ENCODE measurements at regions not wholly inside any gene's neighbourhood (a gene's known extent, or its start where the extent isn't known, plus 50 kb on each side); places are given as distances from the start of the nearest gene placed in this dataset.
"Not testable (repeated sequence)": the region's sequence is repeated elsewhere in the genome, so short reads cannot be mapped to it uniquely, and the experiment has no call there.

- Histone ChIP-seq H3K27me3 (no peaks in the 10 kb centered on the region), H3K27ac (no peak overlapping the region), H3K36me3 (no peaks in the 10 kb centered on the region), H3K4me1 (no peaks in the 10 kb centered on the region), H3K4me3 (no peak overlapping the region), H3K9me3 (no peaks in the 10 kb centered on the region)
- DNase-seq (ENCODE audit: low spot score in 2 of 2): no peak
- TF ChIP-seq POLR2AphosphoS5 (IDR thresholded peaks at IDR 0.05) (no peak), CTCF (IDR thresholded peaks at IDR 0.05) (no peak), POLR2A (IDR thresholded peaks at IDR 0.05) (no peak), EP300 (IDR thresholded peaks at IDR 0.05) (no peak)
- 94% methylated on average over 2 of the region's 2 CpGs for WGBS
Observed at GRCh38 chr5:90223756-90224155, 185.8 kb downstream of the CETN3 start.

GRCh38 chr5:90221951-90222350 lies 187.6 kb downstream of the CETN3 start:
- H3K36me3 ChIP-seq: no peaks in the 10 kb centered on the region
- 75% methylated on average over 2 of the region's 2 CpGs for WGBS
- no peaks in the 10 kb centered on the region for H3K9me3 ChIP-seq
- H3K27me3 ChIP-seq: no peaks in the 10 kb centered on the region
- H3K27ac ChIP-seq: no peak overlapping the region
- H3K4me1 ChIP-seq: no peaks in the 10 kb centered on the region
- DNase-seq (ENCODE audit: low spot score in 2 of 2): no peak
- no peak overlapping the region for H3K4me3 ChIP-seq
- TF ChIP-seq POLR2A (IDR thresholded peaks at IDR 0.05) (no peak), EP300 (IDR thresholded peaks at IDR 0.05) (no peak), POLR2AphosphoS5 (IDR thresholded peaks at IDR 0.05) (no peak), CTCF (IDR thresholded peaks at IDR 0.05) (no peak)

- Histone ChIP-seq H3K9me3 (no peaks in the 10 kb centered on the region), H3K36me3 (no peaks in the 10 kb centered on the region), H3K27ac (no peak overlapping the region), H3K4me1 (no peaks in the 10 kb centered on the region), H3K27me3 (no peaks in the 10 kb centered on the region), H3K4me3 (no peak overlapping the region)
- 85% methylated on average over 3 of the region's 3 CpGs for WGBS
- no peak for TF ChIP-seq POLR2A (IDR thresholded peaks at IDR 0.05)
- TF ChIP-seq POLR2AphosphoS5 (IDR thresholded peaks at IDR 0.05): no peak
- DNase-seq (ENCODE audit: low spot score in 2 of 2): no peak
Observed at GRCh38 chr5:90220554-90220953, 189.0 kb downstream of the CETN3 start.

GRCh38 chr5:90214991-90215390 lies 194.6 kb downstream of the CETN3 start:
- Histone ChIP-seq H3K4me1 (no peaks in the 10 kb centered on the region), H3K9me3 (no peaks in the 10 kb centered on the region), H3K36me3 (no peaks in the 10 kb centered on the region), H3K4me3 (no peak overlapping the region), H3K27ac (no peak overlapping the region), H3K27me3 (no peaks in the 10 kb centered on the region)
- DNase-seq (ENCODE audit: low spot score in 2 of 2): no peak
- TF ChIP-seq POLR2AphosphoS5 (IDR thresholded peaks at IDR 0.05) (no peak), EP300 (IDR thresholded peaks at IDR 0.05) (no peak), CTCF (IDR thresholded peaks at IDR 0.05) (no peak), POLR2A (IDR thresholded peaks at IDR 0.05) (no peak)

- WGBS: 86% methylated on average over 25 of the region's 25 CpGs
- H3K27ac ChIP-seq; H3K9me3 ChIP-seq; DNase-seq (ENCODE audit: low spot score in 2 of 2); H3K27me3 ChIP-seq; H3K4me1 ChIP-seq; H3K36me3 ChIP-seq; H3K4me3 ChIP-seq: not testable (repeated sequence)
Observed at GRCh38 chr5:90208323-90208722, 201.2 kb downstream of the CETN3 start.

GRCh38 chr5:90201923-90202322 lies 207.6 kb downstream of the CETN3 start:
- no peak for DNase-seq (ENCODE audit: low spot score in 2 of 2)
- Histone ChIP-seq H3K36me3 (no peaks in the 10 kb centered on the region), H3K27ac (no peak overlapping the region), H3K9me3 (no peaks in the 10 kb centered on the region), H3K4me3 (no peak overlapping the region), H3K4me1 (no peaks in the 10 kb centered on the region), H3K27me3 (no peaks in the 10 kb centered on the region)
- WGBS: 41% methylated on average over 3 of the region's 3 CpGs
- no peak for TF ChIP-seq EP300 (IDR thresholded peaks at IDR 0.05)
- TF ChIP-seq CTCF (IDR thresholded peaks at IDR 0.05): no peak
- no peak for TF ChIP-seq POLR2A (IDR thresholded peaks at IDR 0.05)
- TF ChIP-seq POLR2AphosphoS5 (IDR thresholded peaks at IDR 0.05): no peak
